HepG2 (cell line): ENCODE measurements at regions not wholly inside any gene's neighbourhood (a gene's known extent, or its start where the extent isn't known, plus 50 kb on each side); places are given as distances from the start of the nearest gene placed in this dataset.

ENCODE experiments used
- CBFB ChIP-seq: sonication (generic); formaldehyde crosslinking; IDR thresholded peaks from 2 replicates; pipeline ENCODE4 v1.4.0; 2020; ENCODE audit warnings: missing genetic modification reagents
- CTCF ChIP-seq: sonication (generic); formaldehyde crosslinking; IDR thresholded peaks from 2 replicates; pipeline ENCODE4 v1.5.0; 2020; ENCODE audit warnings: mild to moderate bottlenecking, missing genetic modification reagents, moderate library complexity
- DR1 ChIP-seq: sonication (generic); formaldehyde crosslinking; IDR thresholded peaks from 2 replicates; pipeline ENCODE4 v1.8.0; 2021; ENCODE audit warnings: mild to moderate bottlenecking, missing genetic modification reagents, inconsistent platforms
- FOXA3 ChIP-seq: IDR thresholded peaks from 2 replicates; pipeline ENCODE4 v1.6.1; 2016; ENCODE audit warnings: missing genetic modification reagents, missing compliant biosample characterization
- HDAC2 ChIP-seq: sonication (generic); formaldehyde crosslinking; IDR thresholded peaks from 2 replicates; pipeline ENCODE4 v1.4.0; 2020; ENCODE audit warnings: missing genetic modification reagents
- JUN ChIP-seq: sonication (generic); formaldehyde crosslinking; IDR thresholded peaks from 2 replicates; pipeline ENCODE4 v1.4.0; 2020; ENCODE audit warnings: mild to moderate bottlenecking, missing genetic modification reagents
- MXI1 ChIP-seq: IDR thresholded peaks from 3 replicates; pipeline ENCODE4 v1.6.1; 2012; ENCODE audit warnings: low read depth, low read length, inconsistent platforms, borderline replicate concordance
- MZF1 ChIP-seq: sonication (generic); formaldehyde crosslinking; IDR thresholded peaks from 2 replicates; pipeline ENCODE4 v1.8.1; 2023; ENCODE audit warnings: mild to moderate bottlenecking, missing genetic modification reagents, borderline replicate concordance
- TCF12 ChIP-seq, 2 experiments: fragments of 450-650 bp in 1 of 2; sonication (generic) in 1 of 2; formaldehyde crosslinking in 1 of 2; IDR thresholded peaks; 2 replicates each; pipeline versions ENCODE4 v1.6.1 to v1.8.0; 2017 to 2022; ENCODE audit warnings: antibody characterized with exemption in 1 of 2, mild to moderate bottlenecking in 1 of 2, missing genetic modification reagents in 1 of 2, moderate library complexity in 1 of 2
- ZNF138 ChIP-seq: sonication (generic); formaldehyde crosslinking; IDR thresholded peaks from 2 replicates; pipeline ENCODE4 v1.5.0; 2020; ENCODE audit warnings: mild to moderate bottlenecking, low read depth, missing genetic modification reagents
- TF ChIP-seq, protein P1 (sequence below): sonication (generic); formaldehyde crosslinking; conservative IDR thresholded peaks from 2 replicates; pipeline ENCODE4 v1.4.0; 2020; ENCODE audit warnings: missing genetic modification reagents
- TF ChIP-seq, protein P2 (sequence below): IDR thresholded peaks from 2 replicates; pipeline ENCODE4 v1.6.1; 2012; ENCODE audit warnings: inconsistent platforms

- TF ChIP-seq CTCF (CRISPR knock-in tag) (no peak), MXI1 (no peak), JUN (CRISPR knock-in tag) (no peak), CBFB (CRISPR knock-in tag) (no peak), DR1 (CRISPR knock-in tag) (no peak), FOXA3 (no peak), ZNF138 (CRISPR knock-in tag) (no peak), MZF1 (CRISPR knock-in tag) (no peak), TCF12 (IDR thresholded peaks at IDR 0.05) (no peak), TCF12 (CRISPR knock-in tag; IDR thresholded peaks at IDR 0.05) (no peak), HDAC2 (CRISPR knock-in tag) (no peak)
- TF ChIP-seq, protein P1, sequence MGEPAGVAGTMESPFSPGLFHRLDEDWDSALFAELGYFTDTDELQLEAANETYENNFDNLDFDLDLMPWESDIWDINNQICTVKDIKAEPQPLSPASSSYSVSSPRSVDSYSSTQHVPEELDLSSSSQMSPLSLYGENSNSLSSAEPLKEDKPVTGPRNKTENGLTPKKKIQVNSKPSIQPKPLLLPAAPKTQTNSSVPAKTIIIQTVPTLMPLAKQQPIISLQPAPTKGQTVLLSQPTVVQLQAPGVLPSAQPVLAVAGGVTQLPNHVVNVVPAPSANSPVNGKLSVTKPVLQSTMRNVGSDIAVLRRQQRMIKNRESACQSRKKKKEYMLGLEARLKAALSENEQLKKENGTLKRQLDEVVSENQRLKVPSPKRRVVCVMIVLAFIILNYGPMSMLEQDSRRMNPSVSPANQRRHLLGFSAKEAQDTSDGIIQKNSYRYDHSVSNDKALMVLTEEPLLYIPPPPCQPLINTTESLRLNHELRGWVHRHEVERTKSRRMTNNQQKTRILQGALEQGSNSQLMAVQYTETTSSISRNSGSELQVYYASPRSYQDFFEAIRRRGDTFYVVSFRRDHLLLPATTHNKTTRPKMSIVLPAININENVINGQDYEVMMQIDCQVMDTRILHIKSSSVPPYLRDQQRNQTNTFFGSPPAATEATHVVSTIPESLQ: no peak
- TF ChIP-seq, protein P2, sequence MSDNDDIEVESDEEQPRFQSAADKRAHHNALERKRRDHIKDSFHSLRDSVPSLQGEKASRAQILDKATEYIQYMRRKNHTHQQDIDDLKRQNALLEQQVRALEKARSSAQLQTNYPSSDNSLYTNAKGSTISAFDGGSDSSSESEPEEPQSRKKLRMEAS: no peak
These were observed 280.3 kb upstream of the MME start for GRCh38 chr3:154799800-154800199.
